GM23338 (cell line): ENCODE measurements at regions not wholly inside any gene's neighbourhood (a gene's known extent, or its start where the extent isn't known, plus 50 kb on each side); places are given as distances from the start of the nearest gene placed in this dataset.

Source experiments
- ATAC-seq: fragments of 200-7000 bp; cut with Tn5 transposase; 3 replicates; pipeline ENCODE4 v1.9.1; 2020
- DNase-seq: peaks from one replicate; pipeline ENCODE4 v3.0.0-alpha.2; 2015; ENCODE audit warnings: low spot score
- H2AFZ ChIP-seq: fragments of 200-600 bp; sonication (generic); 2 replicates; pipeline ENCODE4 v1.8.0; 2016; ENCODE audit warnings: antibody characterized with exemption, mild to moderate bottlenecking, moderate library complexity
- H3F3A ChIP-seq: fragments of 200-600 bp; sonication (generic); replicated peaks from 2 replicates; pipeline ENCODE4 v1.8.0; 2017; ENCODE audit warnings: antibody characterized with exemption, mixed run types, low read depth
- H3K27ac ChIP-seq: fragments of 200-600 bp; sonication (generic); 2 replicates; pipeline ENCODE4 v1.6.1; 2016; ENCODE audit warnings: low read depth
- H3K27me3 ChIP-seq: fragments of 200-600 bp; sonication (generic); 2 replicates; pipeline ENCODE4 v1.8.0; 2016; ENCODE audit warnings: mild to moderate bottlenecking, mixed run types, moderate library complexity; ENCODE audit not compliant: insufficient read depth
- H3K36me3 ChIP-seq: fragments of 200-600 bp; sonication (generic); 2 replicates; pipeline ENCODE4 v1.8.0; 2016; ENCODE audit warnings: mild to moderate bottlenecking; ENCODE audit not compliant: insufficient read depth
- H3K4me1 ChIP-seq: fragments of 200-600 bp; sonication (generic); 2 replicates; pipeline ENCODE4 v1.8.0; 2016; ENCODE audit warnings: mild to moderate bottlenecking, moderate library complexity; ENCODE audit not compliant: insufficient read depth
- H3K4me2 ChIP-seq: fragments of 200-600 bp; sonication (generic); 2 replicates; pipeline ENCODE4 v1.7.1; 2017; ENCODE audit warnings: mixed run types
- H3K4me3 ChIP-seq: fragments of 200-600 bp; sonication (generic); 2 replicates; pipeline ENCODE4 v1.6.1; 2016; ENCODE audit warnings: mixed run types
- H3K79me2 ChIP-seq: fragments of 200-600 bp; sonication (generic); replicated peaks from 2 replicates; pipeline ENCODE4 v1.8.0; 2017; ENCODE audit warnings: mild to moderate bottlenecking; ENCODE audit not compliant: insufficient read depth
- H3K9me2 ChIP-seq: fragments of 200-600 bp; sonication (generic); 2 replicates; pipeline ENCODE4 v1.8.0; 2017; ENCODE audit not compliant: insufficient read depth
- H4K20me1 ChIP-seq: fragments of 200-600 bp; sonication (generic); replicated peaks from 2 replicates; pipeline ENCODE4 v1.8.0; 2017; ENCODE audit warnings: mild to moderate bottlenecking; ENCODE audit not compliant: insufficient read depth
- H3K27ac Mint-ChIP-seq: 2 replicates; pipeline ENCODE4 v1.8.0; 2020; ENCODE audit warnings: inconsistent platforms, mild to moderate bottlenecking, moderate library complexity, mixed read lengths
- H3K27me3 Mint-ChIP-seq: 3 replicates; pipeline ENCODE4 v1.8.0; 2022; ENCODE audit warnings: low read depth, mild to moderate bottlenecking, moderate library complexity, mixed read lengths, inconsistent platforms; ENCODE audit not compliant: insufficient read depth, poor library complexity
- H3K36me3 Mint-ChIP-seq: 3 replicates; pipeline ENCODE4 v1.8.0; 2021; ENCODE audit warnings: low read depth, mild to moderate bottlenecking, inconsistent platforms, moderate library complexity, mixed read lengths
- H3K4me1 Mint-ChIP-seq: 3 replicates; pipeline ENCODE4 v1.8.0; 2020; ENCODE audit warnings: mild to moderate bottlenecking, inconsistent platforms, mixed read lengths
- H3K4me3 Mint-ChIP-seq: 3 replicates; pipeline ENCODE4 v1.8.0; 2021; ENCODE audit warnings: moderate library complexity, mild to moderate bottlenecking, inconsistent platforms, mixed read lengths
- H3K9me3 Mint-ChIP-seq: 3 replicates; pipeline ENCODE4 v1.8.0; 2020; ENCODE audit warnings: moderate library complexity, mild to moderate bottlenecking, inconsistent platforms, mixed read lengths
- CREB1 ChIP-seq: fragments of 250-450 bp; sonication (Bioruptor Pico); IDR thresholded peaks from 2 replicates; pipeline ENCODE4 v1.5.0; 2020; ENCODE audit warnings: low read depth, mild to moderate bottlenecking, moderate library complexity
- CTCF ChIP-seq, 2 experiments: fragments of 200-600 bp in 1 of 2; sonication (generic) in 1 of 2; conservative IDR thresholded peaks; 2 replicates each; pipeline versions ENCODE4 v1.5.1 to v1.6.1; 2016 to 2017; ENCODE audit warnings: antibody characterized with exemption in 2 of 2, low read depth in 2 of 2, mild to moderate bottlenecking in 2 of 2, moderate library complexity in 1 of 2
- EZH2 ChIP-seq: fragments of 200-600 bp; sonication (generic); IDR thresholded peaks from one replicate; pipeline ENCODE4 v1.8.0; 2017; ENCODE audit warnings: antibody characterized with exemption, mild to moderate bottlenecking, low read depth; ENCODE audit not compliant: unreplicated experiment
- EZH2phosphoT487 ChIP-seq: fragments of 200-600 bp; sonication (generic); IDR thresholded peaks from one replicate; pipeline ENCODE4 v1.8.1; 2018; ENCODE audit warnings: antibody characterized with exemption; ENCODE audit not compliant: unreplicated experiment
- JUNB ChIP-seq: IDR thresholded peaks from one replicate; pipeline ENCODE4 v1.6.1; 2016; ENCODE audit warnings: antibody characterized with exemption; ENCODE audit not compliant: unreplicated experiment
- NANOG ChIP-seq: IDR thresholded peaks from 2 replicates; pipeline ENCODE4 v1.6.1; 2016; ENCODE audit warnings: antibody characterized with exemption, borderline replicate concordance
- POLR2AphosphoS5 ChIP-seq: IDR thresholded peaks from 2 replicates; pipeline ENCODE4 v1.6.1; 2016; ENCODE audit warnings: antibody characterized with exemption, low read depth
- STAT1 ChIP-seq: IDR thresholded peaks from one replicate; pipeline ENCODE4 v1.6.1; 2016; ENCODE audit warnings: antibody characterized with exemption; ENCODE audit not compliant: unreplicated experiment
- ZNF114 ChIP-seq: fragments of 250-450 bp; sonication (Bioruptor Pico); IDR thresholded peaks from 2 replicates; pipeline ENCODE4 v1.5.0; 2020; ENCODE audit warnings: mild to moderate bottlenecking, moderate library complexity
- ZNF331 ChIP-seq: fragments of 250-450 bp; sonication (Bioruptor Pico); IDR thresholded peaks from 2 replicates; pipeline ENCODE4 v1.5.0; 2020; ENCODE audit warnings: low read depth, mild to moderate bottlenecking, moderate library complexity
- TF ChIP-seq, protein P1 (sequence below): IDR thresholded peaks from 2 replicates; pipeline ENCODE4 v1.6.1; 2016; ENCODE audit warnings: antibody characterized with exemption
- TF ChIP-seq, protein P2 (sequence below): IDR thresholded peaks from one replicate; pipeline ENCODE4 v1.6.1; 2018; ENCODE audit warnings: antibody characterized with exemption; ENCODE audit not compliant: unreplicated experiment
- TF ChIP-seq, protein P3 (sequence below): fragments of 250-450 bp; sonication (Bioruptor Pico); IDR thresholded peaks from 2 replicates; pipeline ENCODE4 v1.5.0; 2020; ENCODE audit warnings: mild to moderate bottlenecking, moderate library complexity

GRCh38 chrX:28408017-28408723 is 179.1 kb upstream of the IL1RAPL1 start:
- Histone ChIP-seq H3K27me3 (no peaks in the 10 kb centered on the region), H3K79me2 (no peaks in the 10 kb centered on the region), H3K9me2 (no peaks in the 10 kb centered on the region), H3K27ac (no peak overlapping the region), H3K36me3 (no peaks in the 10 kb centered on the region), H3K4me3 (no peak overlapping the region), H4K20me1 (no peaks in the 10 kb centered on the region), H3K4me2 (no peak overlapping the region), H3K4me1 (no peaks in the 10 kb centered on the region), H3F3A (no peaks in the 10 kb centered on the region), H2AFZ (no peak overlapping the region)
- Mint-ChIP-seq H3K4me3 (no peak overlapping the region), H3K4me1 (no peaks in the 10 kb centered on the region), H3K27ac (no peak overlapping the region), H3K36me3 (peaks cover 6% of the 10 kb centered on the region; the same call in 2 of the 3 replicates), H3K9me3 (peaks cover 15% of the 10 kb centered on the region), H3K27me3 (no peaks in the 10 kb centered on the region)
- DNase-seq, result no peak
- TF ChIP-seq, protein P1, sequence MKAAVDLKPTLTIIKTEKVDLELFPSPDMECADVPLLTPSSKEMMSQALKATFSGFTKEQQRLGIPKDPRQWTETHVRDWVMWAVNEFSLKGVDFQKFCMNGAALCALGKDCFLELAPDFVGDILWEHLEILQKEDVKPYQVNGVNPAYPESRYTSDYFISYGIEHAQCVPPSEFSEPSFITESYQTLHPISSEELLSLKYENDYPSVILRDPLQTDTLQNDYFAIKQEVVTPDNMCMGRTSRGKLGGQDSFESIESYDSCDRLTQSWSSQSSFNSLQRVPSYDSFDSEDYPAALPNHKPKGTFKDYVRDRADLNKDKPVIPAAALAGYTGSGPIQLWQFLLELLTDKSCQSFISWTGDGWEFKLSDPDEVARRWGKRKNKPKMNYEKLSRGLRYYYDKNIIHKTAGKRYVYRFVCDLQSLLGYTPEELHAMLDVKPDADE, result no peak
- TF ChIP-seq EZH2 (no peak), NANOG (no peak), ZNF331 (CRISPR knock-in tag) (no peak), CREB1 (CRISPR knock-in tag) (no peak), ZNF114 (CRISPR knock-in tag) (no peak), EZH2phosphoT487 (no peak), CTCF (conservative IDR thresholded peaks at IDR 0.05; ENCODE audit: low read depth in 2 of 2) (no peak), STAT1 (no peak), POLR2AphosphoS5 (no peak), JUNB (no peak)
- TF ChIP-seq, protein P2, sequence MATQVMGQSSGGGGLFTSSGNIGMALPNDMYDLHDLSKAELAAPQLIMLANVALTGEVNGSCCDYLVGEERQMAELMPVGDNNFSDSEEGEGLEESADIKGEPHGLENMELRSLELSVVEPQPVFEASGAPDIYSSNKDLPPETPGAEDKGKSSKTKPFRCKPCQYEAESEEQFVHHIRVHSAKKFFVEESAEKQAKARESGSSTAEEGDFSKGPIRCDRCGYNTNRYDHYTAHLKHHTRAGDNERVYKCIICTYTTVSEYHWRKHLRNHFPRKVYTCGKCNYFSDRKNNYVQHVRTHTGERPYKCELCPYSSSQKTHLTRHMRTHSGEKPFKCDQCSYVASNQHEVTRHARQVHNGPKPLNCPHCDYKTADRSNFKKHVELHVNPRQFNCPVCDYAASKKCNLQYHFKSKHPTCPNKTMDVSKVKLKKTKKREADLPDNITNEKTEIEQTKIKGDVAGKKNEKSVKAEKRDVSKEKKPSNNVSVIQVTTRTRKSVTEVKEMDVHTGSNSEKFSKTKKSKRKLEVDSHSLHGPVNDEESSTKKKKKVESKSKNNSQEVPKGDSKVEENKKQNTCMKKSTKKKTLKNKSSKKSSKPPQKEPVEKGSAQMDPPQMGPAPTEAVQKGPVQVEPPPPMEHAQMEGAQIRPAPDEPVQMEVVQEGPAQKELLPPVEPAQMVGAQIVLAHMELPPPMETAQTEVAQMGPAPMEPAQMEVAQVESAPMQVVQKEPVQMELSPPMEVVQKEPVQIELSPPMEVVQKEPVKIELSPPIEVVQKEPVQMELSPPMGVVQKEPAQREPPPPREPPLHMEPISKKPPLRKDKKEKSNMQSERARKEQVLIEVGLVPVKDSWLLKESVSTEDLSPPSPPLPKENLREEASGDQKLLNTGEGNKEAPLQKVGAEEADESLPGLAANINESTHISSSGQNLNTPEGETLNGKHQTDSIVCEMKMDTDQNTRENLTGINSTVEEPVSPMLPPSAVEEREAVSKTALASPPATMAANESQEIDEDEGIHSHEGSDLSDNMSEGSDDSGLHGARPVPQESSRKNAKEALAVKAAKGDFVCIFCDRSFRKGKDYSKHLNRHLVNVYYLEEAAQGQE, result no peak
- TF ChIP-seq, protein P3, sequence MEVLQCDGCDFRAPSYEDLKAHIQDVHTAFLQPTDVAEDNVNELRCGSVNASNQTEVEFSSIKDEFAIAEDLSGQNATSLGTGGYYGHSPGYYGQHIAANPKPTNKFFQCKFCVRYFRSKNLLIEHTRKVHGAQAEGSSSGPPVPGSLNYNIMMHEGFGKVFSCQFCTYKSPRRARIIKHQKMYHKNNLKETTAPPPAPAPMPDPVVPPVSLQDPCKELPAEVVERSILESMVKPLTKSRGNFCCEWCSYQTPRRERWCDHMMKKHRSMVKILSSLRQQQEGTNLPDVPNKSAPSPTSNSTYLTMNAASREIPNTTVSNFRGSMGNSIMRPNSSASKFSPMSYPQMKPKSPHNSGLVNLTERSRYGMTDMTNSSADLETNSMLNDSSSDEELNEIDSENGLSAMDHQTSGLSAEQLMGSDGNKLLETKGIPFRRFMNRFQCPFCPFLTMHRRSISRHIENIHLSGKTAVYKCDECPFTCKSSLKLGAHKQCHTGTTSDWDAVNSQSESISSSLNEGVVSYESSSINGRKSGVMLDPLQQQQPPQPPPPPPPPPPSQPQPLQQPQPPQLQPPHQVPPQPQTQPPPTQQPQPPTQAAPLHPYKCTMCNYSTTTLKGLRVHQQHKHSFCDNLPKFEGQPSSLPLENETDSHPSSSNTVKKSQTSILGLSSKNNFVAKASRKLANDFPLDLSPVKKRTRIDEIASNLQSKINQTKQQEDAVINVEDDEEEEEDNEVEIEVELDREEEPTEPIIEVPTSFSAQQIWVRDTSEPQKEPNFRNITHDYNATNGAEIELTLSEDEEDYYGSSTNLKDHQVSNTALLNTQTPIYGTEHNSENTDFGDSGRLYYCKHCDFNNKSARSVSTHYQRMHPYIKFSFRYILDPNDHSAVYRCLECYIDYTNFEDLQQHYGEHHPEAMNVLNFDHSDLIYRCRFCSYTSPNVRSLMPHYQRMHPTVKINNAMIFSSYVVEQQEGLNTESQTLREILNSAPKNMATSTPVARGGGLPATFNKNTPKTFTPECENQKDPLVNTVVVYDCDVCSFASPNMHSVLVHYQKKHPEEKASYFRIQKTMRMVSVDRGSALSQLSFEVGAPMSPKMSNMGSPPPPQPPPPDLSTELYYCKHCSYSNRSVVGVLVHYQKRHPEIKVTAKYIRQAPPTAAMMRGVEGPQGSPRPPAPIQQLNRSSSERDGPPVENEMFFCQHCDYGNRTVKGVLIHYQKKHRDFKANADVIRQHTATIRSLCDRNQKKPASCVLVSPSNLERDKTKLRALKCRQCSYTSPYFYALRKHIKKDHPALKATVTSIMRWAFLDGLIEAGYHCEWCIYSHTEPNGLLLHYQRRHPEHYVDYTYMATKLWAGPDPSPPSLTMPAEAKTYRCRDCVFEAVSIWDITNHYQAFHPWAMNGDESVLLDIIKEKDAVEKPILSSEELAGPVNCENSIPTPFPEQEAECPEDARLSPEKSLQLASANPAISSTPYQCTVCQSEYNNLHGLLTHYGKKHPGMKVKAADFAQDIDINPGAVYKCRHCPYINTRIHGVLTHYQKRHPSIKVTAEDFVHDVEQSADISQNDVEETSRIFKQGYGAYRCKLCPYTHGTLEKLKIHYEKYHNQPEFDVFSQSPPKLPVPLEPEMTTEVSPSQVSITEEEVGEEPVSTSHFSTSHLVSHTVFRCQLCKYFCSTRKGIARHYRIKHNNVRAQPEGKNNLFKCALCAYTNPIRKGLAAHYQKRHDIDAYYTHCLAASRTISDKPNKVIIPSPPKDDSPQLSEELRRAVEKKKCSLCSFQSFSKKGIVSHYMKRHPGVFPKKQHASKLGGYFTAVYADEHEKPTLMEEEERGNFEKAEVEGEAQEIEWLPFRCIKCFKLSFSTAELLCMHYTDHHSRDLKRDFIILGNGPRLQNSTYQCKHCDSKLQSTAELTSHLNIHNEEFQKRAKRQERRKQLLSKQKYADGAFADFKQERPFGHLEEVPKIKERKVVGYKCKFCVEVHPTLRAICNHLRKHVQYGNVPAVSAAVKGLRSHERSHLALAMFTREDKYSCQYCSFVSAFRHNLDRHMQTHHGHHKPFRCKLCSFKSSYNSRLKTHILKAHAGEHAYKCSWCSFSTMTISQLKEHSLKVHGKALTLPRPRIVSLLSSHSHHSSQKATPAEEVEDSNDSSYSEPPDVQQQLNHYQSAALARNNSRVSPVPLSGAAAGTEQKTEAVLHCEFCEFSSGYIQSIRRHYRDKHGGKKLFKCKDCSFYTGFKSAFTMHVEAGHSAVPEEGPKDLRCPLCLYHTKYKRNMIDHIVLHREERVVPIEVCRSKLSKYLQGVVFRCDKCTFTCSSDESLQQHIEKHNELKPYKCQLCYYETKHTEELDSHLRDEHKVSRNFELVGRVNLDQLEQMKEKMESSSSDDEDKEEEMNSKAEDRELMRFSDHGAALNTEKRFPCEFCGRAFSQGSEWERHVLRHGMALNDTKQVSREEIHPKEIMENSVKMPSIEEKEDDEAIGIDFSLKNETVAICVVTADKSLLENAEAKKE (CRISPR knock-in tag), result no peak
- ATAC-seq, result no peak
